ENCODE measurements at regions not wholly inside any gene's neighbourhood (a gene's known extent, or its start where the extent isn't known, plus 50 kb on each side); places are given as distances from the start of the nearest gene placed in this dataset.
"Not testable (repeated sequence)": the region's sequence is repeated elsewhere in the genome, so short reads cannot be mapped to it uniquely, and the experiment has no call there.

- BruUV-seq (replicated peaks); H3K4me1 ChIP-seq (ENCODE audit: control insufficient read depth, extremely low read depth, insufficient read depth, low read length); dilution Hi-C loops (cut with MboI; ENCODE audit: extremely low pct_ligation_motif_present, low sequenced_read_pairs); H3K4me3 ChIP-seq (replicated peaks in 1 of 3; ENCODE audit: insufficient read depth in 1 of 3, low read depth in 1 of 3, low read length in 3 of 3); H3K79me2 ChIP-seq (ENCODE audit: control insufficient read depth, insufficient read depth, low read length); H3K4me2 ChIP-seq (ENCODE audit: insufficient read depth, low read length); DNase-seq (ENCODE audit: low read depth, low spot score); POLR2A ChIA-PET; FAIRE-seq; H3K36me3 ChIP-seq (ENCODE audit: control insufficient read depth in 2 of 2, extremely low read depth in 1 of 2, insufficient read depth in 2 of 2, low read length in 2 of 2); CTCF ChIA-PET; H3K9me1 ChIP-seq (replicated peaks; ENCODE audit: control insufficient read depth, extremely low read depth, insufficient read depth, low read length); H3K9me3 ChIP-seq (replicated peaks; ENCODE audit: control insufficient read depth, insufficient read depth, low read length); H4K20me1 ChIP-seq (replicated peaks; ENCODE audit: control insufficient read depth, extremely low read depth, insufficient read depth, low read length); intact Hi-C loops (cut with micrococcal nuclease); H3K9ac ChIP-seq (replicated peaks; ENCODE audit: extremely low read depth, insufficient read depth, low read length); H3K27ac ChIP-seq (ENCODE audit: insufficient read depth, low read depth, low read length); H3K27me3 ChIP-seq (ENCODE audit: control insufficient read depth in 2 of 2, insufficient read depth in 2 of 2, low read length in 2 of 2); H2AFZ ChIP-seq (ENCODE audit: low read depth, low read length): not testable (repeated sequence)
Observed at GRCh38 chr9:32148553-32148952, 235.9 kb upstream of the ACO1 start.

- intact Hi-C loops (cut with micrococcal nuclease) (no loop called here), dilution Hi-C loops (cut with MboI; ENCODE audit: extremely low pct_ligation_motif_present, low sequenced_read_pairs) (no loop called here)
- H3K27ac ChIP-seq (ENCODE audit: insufficient read depth, low read depth, low read length), result no peak overlapping the region
- no peaks in the 10 kb centered on the region for H3K9me3 ChIP-seq (replicated peaks; ENCODE audit: control insufficient read depth, insufficient read depth, low read length)
- H3K27me3 ChIP-seq (ENCODE audit: control insufficient read depth in 2 of 2, insufficient read depth in 2 of 2, low read length in 2 of 2), result no peaks in the 10 kb centered on the region
- H3K4me2 ChIP-seq (ENCODE audit: insufficient read depth, low read length), result no peak overlapping the region
- TF ChIP-seq POLR2AphosphoS5 (IDR thresholded peaks at IDR 0.05; ENCODE audit: insufficient read depth, low read depth, low read length), result no peak
- CTCF ChIA-PET, result no interaction called here
- H3K9ac ChIP-seq (replicated peaks; ENCODE audit: extremely low read depth, insufficient read depth, low read length), result no peak overlapping the region
- DNase-seq (ENCODE audit: low read depth, low spot score), result no peak
- H3K36me3 ChIP-seq (ENCODE audit: control insufficient read depth in 2 of 2, extremely low read depth in 1 of 2, insufficient read depth in 2 of 2, low read length in 2 of 2), result no peaks in the 10 kb centered on the region
- FAIRE-seq, result no peak
- no peaks in the 10 kb centered on the region for H3K4me1 ChIP-seq (ENCODE audit: control insufficient read depth, extremely low read depth, insufficient read depth, low read length)
- BruUV-seq (replicated peaks), result no TSS peak
- no peaks in the 10 kb centered on the region for H3K9me1 ChIP-seq (replicated peaks; ENCODE audit: control insufficient read depth, extremely low read depth, insufficient read depth, low read length)
- H3K79me2 ChIP-seq (ENCODE audit: control insufficient read depth, insufficient read depth, low read length), result no peaks in the 10 kb centered on the region
- no peak overlapping the region for H3K4me3 ChIP-seq (replicated peaks in 1 of 3; ENCODE audit: insufficient read depth in 1 of 3, low read depth in 1 of 3, low read length in 3 of 3)
- H4K20me1 ChIP-seq (replicated peaks; ENCODE audit: control insufficient read depth, extremely low read depth, insufficient read depth, low read length), result no peaks in the 10 kb centered on the region
- POLR2A ChIA-PET, result no interaction called here
- H2AFZ ChIP-seq (ENCODE audit: low read depth, low read length), result no peak overlapping the region
Observed at GRCh38 chr9:32161209-32161608, 223.2 kb upstream of the ACO1 start.

GRCh38 chr9:32161720-32162119 lies 222.7 kb upstream of the ACO1 start:
- no peak for FAIRE-seq
- no peaks in the 10 kb centered on the region for H3K9me1 ChIP-seq (replicated peaks; ENCODE audit: control insufficient read depth, extremely low read depth, insufficient read depth, low read length)
- H3K4me3 ChIP-seq (replicated peaks in 1 of 3; ENCODE audit: insufficient read depth in 1 of 3, low read depth in 1 of 3, low read length in 3 of 3), result no peak overlapping the region
- no peaks in the 10 kb centered on the region for H3K79me2 ChIP-seq (ENCODE audit: control insufficient read depth, insufficient read depth, low read length)
- H4K20me1 ChIP-seq (replicated peaks; ENCODE audit: control insufficient read depth, extremely low read depth, insufficient read depth, low read length), result no peaks in the 10 kb centered on the region
- no peaks in the 10 kb centered on the region for H3K27me3 ChIP-seq (ENCODE audit: control insufficient read depth in 2 of 2, insufficient read depth in 2 of 2, low read length in 2 of 2)
- H3K4me1 ChIP-seq (ENCODE audit: control insufficient read depth, extremely low read depth, insufficient read depth, low read length), result no peaks in the 10 kb centered on the region
- CTCF ChIA-PET, result no interaction called here
- H3K4me2 ChIP-seq (ENCODE audit: insufficient read depth, low read length), result no peak overlapping the region
- POLR2A ChIA-PET, result no interaction called here
- intact Hi-C loops (cut with micrococcal nuclease), result no loop called here
- no TSS peak for BruUV-seq (replicated peaks)
- H3K9me3 ChIP-seq (replicated peaks; ENCODE audit: control insufficient read depth, insufficient read depth, low read length), result no peaks in the 10 kb centered on the region
- dilution Hi-C loops (cut with MboI; ENCODE audit: extremely low pct_ligation_motif_present, low sequenced_read_pairs), result no loop called here
- no peak overlapping the region for H3K27ac ChIP-seq (ENCODE audit: insufficient read depth, low read depth, low read length)
- TF ChIP-seq POLR2AphosphoS5 (IDR thresholded peaks at IDR 0.05; ENCODE audit: insufficient read depth, low read depth, low read length) (no peak), EZH2 (IDR thresholded peaks at IDR 0.05; ENCODE audit: borderline replicate concordance, low read depth, low read length, severe bottlenecking) (no peak), FOS (IDR thresholded peaks at IDR 0.05; ENCODE audit: borderline replicate concordance, insufficient read depth, low read length) (no peak), CTCF (IDR thresholded peaks at IDR 0.05; ENCODE audit: extremely low read depth in 1 of 2, insufficient read depth in 1 of 2, low read depth in 1 of 2, low read length in 2 of 2) (no peak), JUN (IDR thresholded peaks at IDR 0.05; ENCODE audit: borderline replicate concordance, insufficient read depth, insufficient read length, low read depth) (no peak), MAX (IDR thresholded peaks at IDR 0.05; ENCODE audit: insufficient read depth, insufficient read length) (no peak), MYC (IDR thresholded peaks at IDR 0.05; ENCODE audit: low read depth, low read length) (no peak), GATA2 (IDR thresholded peaks at IDR 0.05; ENCODE audit: insufficient read depth, insufficient read length, low read depth, low read length) (no peak), POLR2A (IDR thresholded peaks at IDR 0.05; ENCODE audit: low read depth, low read length) (no peak)
- H3K9ac ChIP-seq (replicated peaks; ENCODE audit: extremely low read depth, insufficient read depth, low read length), result no peak overlapping the region
- no peak for DNase-seq (ENCODE audit: low read depth, low spot score)
- no peak overlapping the region for H2AFZ ChIP-seq (ENCODE audit: low read depth, low read length)
- H3K36me3 ChIP-seq (ENCODE audit: control insufficient read depth in 2 of 2, extremely low read depth in 1 of 2, insufficient read depth in 2 of 2, low read length in 2 of 2), result no peaks in the 10 kb centered on the region
